CD4-positive, alpha-beta T cell treated with Interleukin-1 beta for 1 hour (primary cell): ENCODE measurements at regions not wholly inside any gene's neighbourhood (a gene's known extent, or its start where the extent isn't known, plus 50 kb on each side); places are given as distances from the start of the nearest gene placed in this dataset.
"Not testable (repeated sequence)": the region's sequence is repeated elsewhere in the genome, so short reads cannot be mapped to it uniquely, and the experiment has no call there.

Experiments
- DNase-seq, 2 donors: peaks; one replicate each; pipeline ENCODE4 v3.0.0-alpha.2; 2020 to 2022

- no peak for DNase-seq
These were observed 392.1 kb upstream of the CCL2 start for GRCh38 chr17:33862772-33863602.

- DNase-seq, result no peak
These were observed 390.3 kb upstream of the CCL2 start for GRCh38 chr17:33864758-33865229.

- no peak for DNase-seq
These were observed 386.2 kb upstream of the CCL2 start for GRCh38 chr17:33868899-33869298.

- DNase-seq, result no peak
These were observed 384.1 kb upstream of the CCL2 start for GRCh38 chr17:33870936-33871335.

- no peak for DNase-seq
These were observed 383.2 kb upstream of the CCL2 start for GRCh38 chr17:33871720-33872540.

- no peak for DNase-seq
These were observed 381.9 kb upstream of the CCL2 start for GRCh38 chr17:33873201-33873617.

- peak in 1 of 2 donors; percentile 23 for DNase-seq
These were observed 380.4 kb upstream of the CCL2 start for GRCh38 chr17:33874617-33875060.

GRCh38 chr17:33875973-33876372, 379.1 kb upstream of the CCL2 start:
- no peak for DNase-seq

- DNase-seq, result not testable (repeated sequence)
These were observed 372.8 kb upstream of the CCL2 start for GRCh38 chr17:33882273-33882672.

- not testable (repeated sequence) for DNase-seq
These were observed 372.4 kb upstream of the CCL2 start for GRCh38 chr17:33882677-33883076.

- DNase-seq, result no peak
These were observed 366.6 kb upstream of the CCL2 start for GRCh38 chr17:33888455-33888854.

- no peak for DNase-seq
These were observed 366.0 kb upstream of the CCL2 start for GRCh38 chr17:33889040-33889439.

- DNase-seq, result no peak
These were observed 365.3 kb upstream of the CCL2 start for GRCh38 chr17:33889766-33890165.

- no peak for DNase-seq
These were observed 362.1 kb upstream of the CCL2 start for GRCh38 chr17:33892717-33893591.

GRCh38 chr17:33895491-33895890, 359.6 kb upstream of the CCL2 start:
- no peak for DNase-seq

GRCh38 chr17:33896263-33896662, 358.8 kb upstream of the CCL2 start:
- DNase-seq, result no peak

- DNase-seq, result no peak
These were observed 354.0 kb upstream of the CCL2 start for GRCh38 chr17:33901085-33901484.

GRCh38 chr17:33902901-33903449, 352.1 kb upstream of the CCL2 start:
- no peak for DNase-seq

GRCh38 chr17:33904476-33904875, 350.6 kb upstream of the CCL2 start:
- no peak for DNase-seq

- no peak for DNase-seq
These were observed 349.7 kb upstream of the CCL2 start for GRCh38 chr17:33905338-33905800.

- no peak for DNase-seq
These were observed 346.6 kb upstream of the CCL2 start for GRCh38 chr17:33908363-33909064.
